ENCODE measurements at regions not wholly inside any gene's neighbourhood (a gene's known extent, or its start where the extent isn't known, plus 50 kb on each side); places are given as distances from the start of the nearest gene placed in this dataset.

DNA sequence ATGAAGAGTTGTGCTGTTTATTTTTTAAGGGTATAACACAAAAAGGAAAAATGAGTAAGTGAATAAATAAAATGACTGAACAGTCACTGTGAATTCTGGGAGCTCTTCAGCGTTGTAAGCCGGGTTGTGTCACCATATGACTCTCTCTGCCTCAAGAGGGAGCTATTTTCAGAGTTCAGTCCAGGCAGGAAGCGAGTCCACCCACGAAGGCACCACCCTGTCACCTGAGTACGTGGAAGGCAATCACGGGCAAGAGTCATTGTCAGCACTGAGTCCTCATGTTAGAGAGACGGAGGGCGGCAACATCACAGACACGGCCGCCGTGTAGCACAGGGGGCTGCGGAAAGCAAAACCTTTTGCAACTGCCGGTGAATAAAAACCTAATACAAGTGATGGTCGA lies 227.6 kb downstream of the UTP18 start:
- no peak overlapping the region for H3K4me3 ChIP-seq
- 41 to 62% (median 49%) methylated on average over 14 of the region's 14 CpGs for WGBS, 4 donors
- peaks cover 6% of the 10 kb centered on the region for H3K27me3 ChIP-seq
- no peaks in the 10 kb centered on the region for H3K4me1 ChIP-seq (replicated peaks in 1 of 2)
- intact Hi-C loops (cut with DNase I) = no loop called here
- H3K36me3 ChIP-seq (replicated peaks in 1 of 2) = no peaks in the 10 kb centered on the region
- no peak overlapping the region for H3K27ac ChIP-seq
- H3K9me3 ChIP-seq (replicated peaks in 1 of 3) = no peaks in the 10 kb centered on the region
- TF ChIP-seq, protein P1, sequence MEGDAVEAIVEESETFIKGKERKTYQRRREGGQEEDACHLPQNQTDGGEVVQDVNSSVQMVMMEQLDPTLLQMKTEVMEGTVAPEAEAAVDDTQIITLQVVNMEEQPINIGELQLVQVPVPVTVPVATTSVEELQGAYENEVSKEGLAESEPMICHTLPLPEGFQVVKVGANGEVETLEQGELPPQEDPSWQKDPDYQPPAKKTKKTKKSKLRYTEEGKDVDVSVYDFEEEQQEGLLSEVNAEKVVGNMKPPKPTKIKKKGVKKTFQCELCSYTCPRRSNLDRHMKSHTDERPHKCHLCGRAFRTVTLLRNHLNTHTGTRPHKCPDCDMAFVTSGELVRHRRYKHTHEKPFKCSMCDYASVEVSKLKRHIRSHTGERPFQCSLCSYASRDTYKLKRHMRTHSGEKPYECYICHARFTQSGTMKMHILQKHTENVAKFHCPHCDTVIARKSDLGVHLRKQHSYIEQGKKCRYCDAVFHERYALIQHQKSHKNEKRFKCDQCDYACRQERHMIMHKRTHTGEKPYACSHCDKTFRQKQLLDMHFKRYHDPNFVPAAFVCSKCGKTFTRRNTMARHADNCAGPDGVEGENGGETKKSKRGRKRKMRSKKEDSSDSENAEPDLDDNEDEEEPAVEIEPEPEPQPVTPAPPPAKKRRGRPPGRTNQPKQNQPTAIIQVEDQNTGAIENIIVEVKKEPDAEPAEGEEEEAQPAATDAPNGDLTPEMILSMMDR (IDR thresholded peaks at IDR 0.05) = no peak
- no peak for TF ChIP-seq POLR2A (IDR thresholded peaks at IDR 0.05)
- DNase-seq = no peak

DNA sequence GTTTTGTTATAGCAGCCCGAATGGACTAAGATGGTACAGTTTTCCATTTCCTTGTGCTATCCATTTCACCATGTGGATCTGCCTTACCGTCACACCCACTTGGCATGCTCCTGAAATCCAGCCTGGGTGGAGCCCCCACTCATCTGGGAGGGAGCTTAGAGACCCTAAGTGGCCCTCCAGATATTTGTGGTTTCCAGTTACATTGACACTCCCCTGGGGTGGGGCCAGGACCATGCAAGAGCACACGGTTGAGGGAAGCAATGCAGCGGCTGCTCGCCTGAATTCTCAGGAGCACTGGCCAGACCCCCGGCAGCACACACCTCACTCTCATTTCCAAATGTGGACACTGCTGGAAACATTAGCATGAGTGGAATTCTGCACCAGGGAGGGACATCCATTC lies 231.1 kb downstream of the UTP18 start:
- no peaks in the 10 kb centered on the region for H3K9me3 ChIP-seq (replicated peaks in 1 of 3)
- WGBS, 4 donors = 80 to 88% (median 85%) methylated on average over 6 of the region's 6 CpGs
- no peaks in the 10 kb centered on the region for H3K4me1 ChIP-seq (replicated peaks in 1 of 2)
- no peaks in the 10 kb centered on the region for H3K36me3 ChIP-seq (replicated peaks in 1 of 2)
- no peak for DNase-seq
- H3K27me3 ChIP-seq = no peaks in the 10 kb centered on the region
- TF ChIP-seq, protein P1 (IDR thresholded peaks at IDR 0.05) = no peak
- TF ChIP-seq POLR2A (IDR thresholded peaks at IDR 0.05) = no peak
- H3K27ac ChIP-seq = no peak overlapping the region
- no peak overlapping the region for H3K4me3 ChIP-seq
- intact Hi-C loops (cut with DNase I) = no loop called here

DNA sequence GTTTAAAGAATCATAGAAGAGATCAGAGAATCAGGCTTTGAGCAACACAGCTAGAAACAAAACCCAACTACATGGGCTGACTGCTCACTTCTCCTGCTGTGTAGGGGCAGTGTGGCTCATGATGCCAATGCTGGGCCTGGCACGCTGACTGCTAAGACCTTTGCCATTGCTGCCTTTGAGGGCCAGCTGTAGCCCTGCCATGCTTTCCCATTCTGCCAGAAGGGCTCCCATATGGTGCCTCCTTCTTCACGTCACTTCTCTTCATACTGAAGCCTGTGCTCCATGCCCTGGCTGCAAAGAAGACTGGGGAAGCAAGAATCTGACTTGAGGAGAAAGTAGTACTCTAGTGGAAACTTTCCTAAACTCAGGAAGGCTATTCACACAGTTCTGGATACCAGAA lies 232.9 kb downstream of the UTP18 start:
- Histone ChIP-seq H3K36me3 (replicated peaks in 1 of 2) (no peaks in the 10 kb centered on the region), H3K4me3 (no peak overlapping the region), H3K4me1 (replicated peaks in 1 of 2) (no peaks in the 10 kb centered on the region), H3K9me3 (replicated peaks in 1 of 3) (no peaks in the 10 kb centered on the region), H3K27me3 (no peaks in the 10 kb centered on the region), H3K27ac (no peak overlapping the region)
- intact Hi-C loops (cut with DNase I) = no loop called here
- no peak for DNase-seq
- TF ChIP-seq, protein P1 (IDR thresholded peaks at IDR 0.05) = no peak
- WGBS, 4 donors = 52 to 96% (median 86%) methylated on average over 2 of the region's 2 CpGs

DNA sequence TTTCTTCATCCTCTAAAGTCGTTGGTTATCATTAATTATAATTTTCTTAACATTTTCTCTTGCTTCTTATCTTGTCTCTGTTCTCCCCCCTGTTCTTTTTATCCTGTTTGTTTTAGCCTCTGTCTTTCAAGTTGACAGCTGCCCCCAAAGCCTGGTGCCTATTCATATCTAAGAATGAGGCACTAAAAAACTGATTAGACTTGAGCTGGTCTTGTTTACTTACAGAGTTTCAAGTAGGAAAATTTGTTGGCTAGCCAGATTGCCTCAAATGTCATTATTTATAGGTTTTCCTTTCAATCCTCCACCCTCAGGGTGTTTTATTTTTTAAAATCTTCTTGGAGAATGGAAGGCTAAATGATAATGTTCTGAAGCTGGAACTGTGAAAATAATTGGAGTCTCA lies 236.0 kb downstream of the UTP18 start:
- intact Hi-C loops (cut with DNase I) = no loop called here
- Histone ChIP-seq H3K9me3 (replicated peaks in 1 of 3) (no peaks in the 10 kb centered on the region), H3K4me1 (replicated peaks in 1 of 2) (no peaks in the 10 kb centered on the region), H3K27me3 (no peaks in the 10 kb centered on the region), H3K36me3 (replicated peaks in 1 of 2) (no peaks in the 10 kb centered on the region), H3K27ac (no peak overlapping the region), H3K4me3 (no peak overlapping the region)
- 11 to 23% (median 17%) methylated on average over 1 of the region's 1 CpG for WGBS, 4 donors
- no peak for DNase-seq
- TF ChIP-seq POLR2A (IDR thresholded peaks at IDR 0.05) = no peak
- TF ChIP-seq, protein P1 (IDR thresholded peaks at IDR 0.05) = no peak

All from adrenal gland (tissue), 9 donors.